ENCODE measurements at regions not wholly inside any gene's neighbourhood (a gene's known extent, or its start where the extent isn't known, plus 50 kb on each side); places are given as distances from the start of the nearest gene placed in this dataset.

GRCh38 chr1:96931136-96931535, 209.6 kb downstream of the PTBP2 start:
- TF ChIP-seq, protein P1, sequence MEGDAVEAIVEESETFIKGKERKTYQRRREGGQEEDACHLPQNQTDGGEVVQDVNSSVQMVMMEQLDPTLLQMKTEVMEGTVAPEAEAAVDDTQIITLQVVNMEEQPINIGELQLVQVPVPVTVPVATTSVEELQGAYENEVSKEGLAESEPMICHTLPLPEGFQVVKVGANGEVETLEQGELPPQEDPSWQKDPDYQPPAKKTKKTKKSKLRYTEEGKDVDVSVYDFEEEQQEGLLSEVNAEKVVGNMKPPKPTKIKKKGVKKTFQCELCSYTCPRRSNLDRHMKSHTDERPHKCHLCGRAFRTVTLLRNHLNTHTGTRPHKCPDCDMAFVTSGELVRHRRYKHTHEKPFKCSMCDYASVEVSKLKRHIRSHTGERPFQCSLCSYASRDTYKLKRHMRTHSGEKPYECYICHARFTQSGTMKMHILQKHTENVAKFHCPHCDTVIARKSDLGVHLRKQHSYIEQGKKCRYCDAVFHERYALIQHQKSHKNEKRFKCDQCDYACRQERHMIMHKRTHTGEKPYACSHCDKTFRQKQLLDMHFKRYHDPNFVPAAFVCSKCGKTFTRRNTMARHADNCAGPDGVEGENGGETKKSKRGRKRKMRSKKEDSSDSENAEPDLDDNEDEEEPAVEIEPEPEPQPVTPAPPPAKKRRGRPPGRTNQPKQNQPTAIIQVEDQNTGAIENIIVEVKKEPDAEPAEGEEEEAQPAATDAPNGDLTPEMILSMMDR (IDR thresholded peaks at IDR 0.05), result no peak
- TF ChIP-seq POLR2A (IDR thresholded peaks at IDR 0.05), result no peak
